ENCODE measurements at regions not wholly inside any gene's neighbourhood (a gene's known extent, or its start where the extent isn't known, plus 50 kb on each side); places are given as distances from the start of the nearest gene placed in this dataset.
"Not testable (repeated sequence)": the region's sequence is repeated elsewhere in the genome, so short reads cannot be mapped to it uniquely, and the experiment has no call there.

DNA sequence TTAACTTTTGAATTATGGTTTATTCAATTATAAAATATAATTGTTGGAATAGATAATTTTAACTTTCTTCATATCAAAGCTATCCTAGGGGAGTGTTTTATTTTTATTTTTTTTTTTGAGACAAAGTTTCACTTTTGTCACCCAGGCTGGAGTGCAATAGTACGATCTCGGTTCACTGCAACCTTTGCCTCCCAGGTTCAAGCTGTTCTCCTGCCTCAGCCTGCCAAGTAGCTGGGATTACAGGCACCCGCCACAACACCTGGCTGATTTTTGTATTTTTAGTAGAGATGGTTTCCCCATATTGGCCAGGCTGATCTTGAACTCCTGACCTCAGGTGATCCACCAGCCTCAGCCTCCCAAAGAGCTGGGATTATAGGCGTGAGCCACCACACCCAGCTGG is 489.0 kb upstream of the GRIN3A start:
- ATAC-seq; DNase-seq; intact Hi-C loops (cut with DNase I): not testable (repeated sequence)

DNA sequence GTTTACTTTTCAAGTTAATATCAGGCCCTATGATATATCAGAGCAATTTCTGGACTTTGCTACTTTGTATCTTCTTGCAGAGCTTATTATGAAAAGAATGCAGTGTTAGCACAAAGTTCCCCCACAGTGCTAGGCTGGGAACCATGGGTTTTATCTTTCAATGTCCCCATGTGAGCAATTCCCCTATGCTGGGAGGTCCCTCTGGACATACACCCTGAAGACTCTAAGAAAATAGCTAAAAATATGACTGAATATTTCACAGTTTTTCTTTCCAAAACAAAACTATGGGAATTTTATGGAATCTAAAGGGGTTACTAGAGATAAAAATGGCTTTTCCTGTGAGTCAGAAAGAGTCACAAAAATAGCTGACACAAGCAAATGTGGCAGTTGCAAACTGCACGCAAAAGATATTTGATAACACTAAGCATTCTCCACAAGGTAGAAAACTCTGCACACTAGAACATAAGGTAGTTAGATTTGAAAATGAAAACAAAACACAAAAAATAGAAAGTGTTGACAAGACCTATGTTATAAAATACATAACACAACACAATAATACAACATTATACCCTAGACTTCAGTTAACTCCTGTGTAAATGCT is 487.5 kb upstream of the GRIN3A start:
- ATAC-seq (no peak), DNase-seq (no peak)
- intact Hi-C loops (cut with DNase I): no loop called here

DNA sequence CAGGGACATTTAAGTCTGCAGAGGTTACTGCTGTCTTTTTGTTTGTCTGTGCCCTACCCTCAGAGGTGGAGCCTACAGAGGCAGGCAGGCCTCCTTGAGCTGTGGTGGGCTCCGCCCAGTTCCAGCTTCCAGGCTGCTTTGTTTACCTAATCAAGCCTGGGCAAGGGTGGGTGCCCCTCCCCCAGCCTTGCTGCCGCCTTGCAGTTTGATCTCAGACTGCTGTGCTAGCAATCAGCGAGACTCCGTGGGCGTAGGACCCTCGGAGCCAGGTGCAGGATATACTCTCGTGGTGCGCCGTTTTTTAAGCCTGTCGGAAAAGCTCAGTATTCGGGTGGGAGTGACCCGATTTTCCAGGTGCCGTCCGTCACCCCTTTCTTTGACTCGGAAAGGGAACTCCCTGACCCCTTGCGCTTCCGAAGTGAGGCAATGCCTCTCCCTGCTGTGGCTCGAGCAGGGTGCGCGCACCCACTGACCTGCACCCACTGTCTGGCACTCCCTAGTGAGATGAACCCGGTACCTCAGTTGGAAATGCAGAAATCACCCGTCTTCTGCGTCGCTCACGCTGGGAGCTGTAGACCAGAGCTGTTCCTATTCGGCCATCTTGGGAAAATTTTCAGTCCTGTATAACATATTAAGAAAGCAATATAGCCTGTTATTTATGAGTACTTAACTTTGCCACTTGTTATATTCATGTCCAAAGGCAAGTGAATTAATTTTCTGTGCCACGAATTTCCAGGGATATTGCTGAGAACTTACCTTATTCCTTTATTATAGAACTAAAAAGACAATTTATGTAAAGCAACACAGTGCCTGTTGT is 485.1 kb upstream of the GRIN3A start:
- DNase-seq; intact Hi-C loops (cut with DNase I); ATAC-seq: not testable (repeated sequence)

DNA sequence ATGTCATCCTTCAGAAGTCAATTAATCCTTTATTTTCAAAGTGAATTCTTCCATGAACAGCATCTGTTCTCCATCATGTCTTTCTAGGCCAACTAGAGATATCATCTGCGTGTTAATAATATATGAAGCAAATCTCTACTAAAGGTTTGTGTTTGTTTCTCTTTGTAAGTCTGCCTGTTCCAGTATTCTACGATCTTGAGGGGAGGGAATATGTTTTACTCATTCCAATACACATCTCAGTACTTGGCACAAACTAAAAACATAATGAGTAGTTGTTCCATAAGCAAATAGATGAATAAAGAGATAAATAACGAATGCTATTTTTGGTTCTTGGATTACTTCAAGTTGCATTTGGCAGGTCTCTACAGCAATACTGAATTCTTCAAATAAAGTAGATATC is 470.7 kb upstream of the GRIN3A start:
- DNase-seq (no peak), ATAC-seq (no peak)
- intact Hi-C loops (cut with DNase I): no loop called here

DNA sequence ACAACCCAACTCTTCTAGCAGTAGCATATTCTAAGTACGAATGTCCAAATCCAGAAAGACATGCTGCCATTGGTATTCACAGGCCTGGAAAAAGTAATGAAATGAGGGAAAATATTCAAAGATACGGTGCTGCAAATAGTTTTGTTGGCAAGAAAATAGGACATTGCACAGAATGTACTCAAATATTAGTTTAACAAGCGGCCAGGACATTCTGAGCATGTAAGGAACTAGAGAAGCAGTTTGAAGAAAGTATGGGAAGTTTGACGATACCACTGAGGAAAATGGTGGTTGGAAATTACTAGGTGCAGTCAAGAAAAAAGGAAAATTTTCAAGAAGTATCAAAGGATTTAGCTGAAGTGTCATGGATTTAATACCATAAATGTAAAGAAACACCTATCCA is 468.0 kb upstream of the GRIN3A start:
- DNase-seq (no peak), ATAC-seq (no peak)
- intact Hi-C loops (cut with DNase I): no loop called here

DNA sequence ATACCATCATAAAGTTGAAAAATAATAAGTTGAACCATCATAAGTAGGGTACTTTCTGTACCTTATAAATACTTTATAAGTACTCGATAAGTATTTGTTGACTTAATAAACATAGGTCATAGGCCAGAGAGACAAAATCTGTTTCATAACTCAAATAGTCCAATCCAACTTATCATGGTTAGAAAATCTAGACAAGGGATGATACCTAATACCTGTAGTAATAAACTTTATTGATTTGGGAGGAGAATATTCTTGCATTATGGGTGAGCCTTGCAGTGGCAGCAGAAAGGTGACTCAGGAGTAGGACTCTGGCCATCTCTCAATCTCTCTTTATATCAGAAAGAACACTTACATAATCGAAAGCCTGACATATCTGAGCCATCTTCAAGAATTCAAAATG is 466.8 kb upstream of the GRIN3A start:
- ATAC-seq: no peak
- DNase-seq: no peak
- intact Hi-C loops (cut with DNase I): no loop called here

DNA sequence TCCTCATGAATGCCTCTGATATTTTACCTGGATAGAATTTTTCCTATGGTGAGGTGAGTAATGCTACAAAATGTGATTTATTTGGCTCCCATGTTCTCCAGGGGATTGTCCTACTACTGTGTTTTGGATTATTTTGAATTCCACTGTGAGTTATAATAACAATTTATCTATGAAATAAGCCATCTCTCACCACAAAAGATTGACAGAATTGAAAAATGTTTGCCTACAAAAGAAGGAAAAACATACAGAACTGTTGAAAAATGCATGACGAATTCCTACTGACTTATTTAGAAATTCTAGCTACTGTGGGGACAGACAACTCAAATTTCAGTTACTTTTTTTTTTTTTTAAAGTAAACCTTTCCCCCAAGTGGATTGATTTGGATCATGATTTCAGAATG is 463.7 kb upstream of the GRIN3A start:
- ATAC-seq (no peak), DNase-seq (no peak)
- intact Hi-C loops (cut with DNase I): no loop called here

DNA sequence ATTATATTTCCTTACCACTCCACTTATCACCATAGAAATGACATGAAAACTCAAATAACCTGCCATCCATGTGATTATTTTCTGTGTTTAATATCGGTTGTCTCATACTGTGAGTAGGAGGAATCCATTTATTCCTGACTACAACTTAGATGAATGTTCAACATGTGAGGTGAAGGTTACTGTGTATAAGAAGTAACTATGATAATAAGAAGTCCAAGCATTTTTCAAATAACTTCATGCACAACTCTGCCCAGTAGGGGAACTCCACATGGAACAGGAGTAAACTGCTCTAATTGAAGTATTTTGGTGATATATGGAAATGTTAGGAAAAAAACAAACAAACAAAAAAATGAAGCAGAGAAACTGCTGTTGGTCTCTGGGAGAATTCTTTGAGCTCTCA is 447.5 kb upstream of the GRIN3A start:
- DNase-seq (no peak), ATAC-seq (peak in 1 of 2 donors; percentile 43)
- intact Hi-C loops (cut with DNase I): no loop called here

DNA sequence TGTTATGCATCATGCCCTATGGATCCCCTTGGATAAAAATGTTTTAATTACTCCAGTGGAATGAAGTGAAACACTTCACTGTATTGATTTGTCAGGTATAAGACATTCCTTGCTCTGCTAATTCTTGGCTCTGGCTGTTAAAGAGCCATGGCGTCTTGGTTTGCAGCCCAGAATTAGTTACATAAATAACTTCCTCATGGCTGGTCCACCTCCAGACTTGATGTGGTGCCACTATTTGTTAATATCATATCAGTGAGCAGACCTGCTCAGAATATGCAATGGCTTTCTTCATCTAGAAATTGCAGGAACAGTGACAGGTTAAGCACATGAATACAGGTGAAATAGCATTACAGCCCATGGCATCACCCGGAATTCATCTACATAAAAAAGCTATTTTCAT is 446.9 kb upstream of the GRIN3A start:
- no peak for DNase-seq
- intact Hi-C loops (cut with DNase I): no loop called here
- peak in 1 of 2 donors; percentile 53 for ATAC-seq

DNA sequence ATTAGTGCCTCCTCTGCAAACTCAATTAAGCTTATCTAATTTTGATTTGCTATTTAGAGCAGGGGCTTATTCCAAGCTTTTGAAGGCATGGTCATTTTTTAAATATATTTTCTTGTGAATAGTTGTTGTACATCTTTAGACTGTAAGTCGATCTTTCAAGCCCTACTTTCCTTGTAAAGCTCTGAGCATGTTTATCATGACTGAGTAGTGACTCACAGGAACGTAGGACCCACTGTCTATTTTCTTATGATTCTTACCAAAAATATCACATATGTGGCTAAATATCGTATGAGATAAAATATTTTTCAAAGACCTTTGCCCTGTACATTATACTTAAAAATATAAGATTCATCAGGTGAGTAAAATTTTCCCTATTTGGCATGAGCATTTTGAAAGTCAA is 440.4 kb upstream of the GRIN3A start:
- ATAC-seq: no peak
- intact Hi-C loops (cut with DNase I): no loop called here
- no peak for DNase-seq

DNA sequence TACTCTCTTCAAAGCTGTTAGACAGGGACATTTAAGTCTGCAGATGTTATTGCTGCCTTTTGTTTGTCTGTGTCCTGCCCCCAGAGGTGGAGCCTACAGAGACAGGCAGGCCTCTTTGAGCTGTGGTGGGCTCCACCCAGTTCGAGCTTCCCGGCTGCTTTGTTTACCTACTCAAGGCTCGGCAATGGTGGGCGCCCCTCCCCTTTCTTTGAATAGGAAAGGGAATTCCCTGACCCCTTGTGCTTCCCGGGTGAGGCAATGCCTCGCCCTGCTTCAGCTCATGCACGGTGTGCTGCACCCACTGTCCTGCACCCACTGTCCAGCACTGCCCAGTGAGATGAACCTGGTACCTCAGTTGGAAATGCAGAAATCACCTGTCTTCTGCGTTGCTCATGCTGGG is 435.8 kb upstream of the GRIN3A start:
- DNase-seq; ATAC-seq; intact Hi-C loops (cut with DNase I): not testable (repeated sequence)

DNA sequence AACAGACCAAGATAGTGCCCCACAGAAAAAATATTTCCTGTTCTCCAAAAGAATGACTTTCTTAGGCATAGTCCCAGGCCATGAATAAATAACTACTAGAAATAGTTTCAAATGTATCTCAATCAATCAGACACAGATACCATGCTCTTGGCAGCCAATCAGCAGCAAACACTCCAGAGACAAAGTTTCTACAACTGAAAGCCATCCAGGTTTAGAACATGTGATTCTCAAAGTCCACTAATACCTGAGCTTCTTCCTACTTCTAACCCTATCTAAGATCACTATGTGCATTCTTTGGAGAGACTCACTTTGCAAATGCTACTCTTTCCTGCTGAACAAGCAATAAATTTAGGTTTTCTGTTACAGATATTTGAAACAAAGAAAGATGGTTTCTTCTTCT is 425.8 kb upstream of the GRIN3A start:
- no peak for DNase-seq
- intact Hi-C loops (cut with DNase I): no loop called here
- ATAC-seq: no peak

DNA sequence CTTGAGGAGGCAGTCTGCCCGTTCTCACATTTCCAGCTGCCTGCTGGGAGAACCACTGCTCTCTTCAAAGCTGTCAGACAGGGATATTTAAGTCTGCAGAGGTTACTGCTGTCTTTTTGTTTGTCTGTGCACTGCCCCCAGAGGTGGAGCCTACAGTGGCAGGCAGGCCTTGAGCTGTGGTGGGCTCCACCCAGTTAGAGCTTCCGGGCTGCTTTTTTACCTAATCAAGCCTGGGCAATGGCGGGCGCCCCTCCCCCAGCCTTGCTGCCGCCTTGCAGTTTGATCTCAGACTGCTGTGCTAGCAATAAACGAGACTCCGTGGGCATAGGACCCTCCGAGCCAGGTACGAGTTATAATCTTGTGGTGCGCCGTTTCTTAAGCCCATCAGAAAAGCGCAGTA is 414.6 kb upstream of the GRIN3A start:
- ATAC-seq; intact Hi-C loops (cut with DNase I); DNase-seq: not testable (repeated sequence)

DNA sequence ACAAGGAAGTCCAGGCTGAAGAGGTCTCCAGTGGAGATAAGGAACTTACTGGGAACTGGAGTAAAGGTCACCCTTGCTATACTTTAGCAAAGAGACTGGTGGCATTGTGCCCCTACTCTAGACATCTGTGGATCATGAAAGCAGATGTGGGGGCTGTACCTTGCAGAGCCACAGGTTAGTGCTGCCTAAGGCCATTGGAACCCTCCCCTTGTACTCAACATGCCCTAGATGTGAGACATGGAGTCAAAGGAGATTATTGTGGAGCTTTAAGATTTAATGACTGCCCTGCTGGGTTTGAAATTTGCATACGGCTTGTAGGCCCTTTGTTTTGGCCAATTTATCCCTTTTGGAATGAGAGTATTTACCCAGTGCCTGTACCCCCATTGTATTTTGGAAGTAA is 397.3 kb upstream of the GRIN3A start:
- no peak for ATAC-seq
- intact Hi-C loops (cut with DNase I): no loop called here

DNA sequence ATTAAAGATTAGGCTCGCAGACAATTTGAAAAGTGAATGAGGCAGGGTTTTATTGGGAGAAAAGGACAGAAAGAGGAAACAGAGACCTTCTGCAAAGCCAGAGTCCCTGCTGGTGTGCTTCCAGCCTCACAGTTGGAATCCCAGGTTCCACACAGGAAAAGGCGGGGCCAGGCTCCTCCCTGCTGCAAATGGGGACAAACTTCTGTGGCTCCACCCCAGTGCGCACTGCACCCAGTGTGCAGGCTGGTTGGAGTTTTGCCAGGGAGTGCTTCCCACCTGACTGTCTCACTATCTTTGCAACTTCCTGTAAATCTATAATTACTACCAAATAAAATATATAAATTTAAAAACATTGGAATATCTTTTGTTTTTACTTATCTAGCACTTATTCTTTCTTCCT is 386.0 kb upstream of the GRIN3A start:
- no peak for ATAC-seq
- intact Hi-C loops (cut with DNase I): no loop called here
- no peak for DNase-seq

More for the DNA sequence above, 397.3 kb upstream of the GRIN3A start:
- DNase-seq: no peak

DNA sequence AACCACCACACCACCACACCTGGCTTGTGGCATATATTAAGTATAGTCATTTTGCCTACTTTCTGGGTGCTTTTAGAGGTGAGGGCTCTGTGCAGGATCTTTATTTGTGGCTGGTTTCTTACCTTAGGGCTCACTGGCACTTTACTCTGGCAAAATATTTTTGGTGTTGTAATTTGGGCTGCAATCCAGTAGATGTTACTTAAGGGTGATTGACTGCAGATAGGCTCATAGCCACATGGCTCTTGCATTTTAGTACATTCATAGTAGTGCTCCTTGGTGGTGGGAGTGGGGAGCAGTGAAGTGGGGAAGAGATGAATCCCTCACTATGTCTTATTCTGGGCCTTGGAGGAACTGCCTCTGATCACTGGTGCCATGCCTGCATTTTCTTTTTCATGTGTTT is 376.1 kb upstream of the GRIN3A start:
- intact Hi-C loops (cut with DNase I): no loop called here
- no peak for ATAC-seq
- no peak for DNase-seq

DNA sequence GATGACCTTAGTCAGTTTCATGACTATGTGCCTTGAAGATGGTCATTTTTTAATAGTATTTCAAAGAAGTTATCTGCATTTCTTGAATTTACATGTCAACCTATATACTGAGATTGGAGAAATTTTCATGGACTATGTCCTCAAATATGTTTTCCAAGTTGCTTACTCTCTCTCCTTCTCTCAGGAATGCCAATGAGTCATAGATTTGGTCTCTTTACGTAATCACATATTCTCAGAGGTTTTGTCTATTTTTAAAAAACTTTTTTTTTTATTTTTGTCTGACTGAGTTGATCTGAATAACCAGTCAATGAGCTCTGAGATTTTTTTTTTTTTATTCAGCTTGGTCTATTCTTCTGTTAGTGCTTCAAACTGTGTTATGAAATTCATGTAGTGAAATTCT is 374.7 kb upstream of the GRIN3A start:
- DNase-seq: no peak
- no peak for ATAC-seq
- intact Hi-C loops (cut with DNase I): no loop called here

DNA sequence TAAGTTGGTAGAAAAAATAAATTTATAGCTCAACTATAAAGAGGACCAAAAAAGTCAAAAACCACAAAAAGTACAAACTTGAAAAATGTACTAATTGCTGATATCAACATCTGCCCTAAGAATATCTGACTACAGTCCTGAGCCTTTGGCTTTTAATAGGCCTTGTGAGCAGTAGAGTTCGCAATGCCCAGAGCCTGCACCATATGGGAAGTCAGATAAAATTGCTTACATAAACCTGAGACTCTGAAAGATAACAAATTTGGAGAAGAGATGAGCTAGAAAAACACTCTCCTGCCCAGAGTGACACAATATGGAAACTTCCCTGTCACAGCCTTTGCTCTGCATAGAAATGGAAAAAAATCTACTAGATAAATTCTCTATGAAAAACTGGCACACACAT is 368.0 kb upstream of the GRIN3A start:
- intact Hi-C loops (cut with DNase I): no loop called here
- no peak for ATAC-seq
- DNase-seq: no peak

DNA sequence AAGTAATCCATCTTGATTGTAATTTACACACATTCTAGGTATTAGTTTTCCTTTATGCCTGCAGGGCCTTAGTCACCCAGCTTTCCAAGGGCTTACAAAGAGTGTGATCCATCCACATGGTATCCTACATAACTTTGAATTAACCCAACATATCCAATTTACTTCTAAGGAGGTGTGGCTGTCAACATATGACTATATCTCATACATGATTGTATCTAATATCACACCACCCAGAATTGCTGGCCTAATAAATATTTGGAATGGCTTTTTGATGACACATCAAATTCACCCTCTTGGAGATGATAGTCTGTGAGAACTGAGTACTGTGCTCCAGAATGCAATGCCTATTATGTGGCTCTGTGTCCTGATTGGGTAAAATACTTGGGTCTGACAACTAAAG is 363.3 kb upstream of the GRIN3A start:
- ATAC-seq (no peak), DNase-seq (no peak)
- intact Hi-C loops (cut with DNase I): no loop called here

DNA sequence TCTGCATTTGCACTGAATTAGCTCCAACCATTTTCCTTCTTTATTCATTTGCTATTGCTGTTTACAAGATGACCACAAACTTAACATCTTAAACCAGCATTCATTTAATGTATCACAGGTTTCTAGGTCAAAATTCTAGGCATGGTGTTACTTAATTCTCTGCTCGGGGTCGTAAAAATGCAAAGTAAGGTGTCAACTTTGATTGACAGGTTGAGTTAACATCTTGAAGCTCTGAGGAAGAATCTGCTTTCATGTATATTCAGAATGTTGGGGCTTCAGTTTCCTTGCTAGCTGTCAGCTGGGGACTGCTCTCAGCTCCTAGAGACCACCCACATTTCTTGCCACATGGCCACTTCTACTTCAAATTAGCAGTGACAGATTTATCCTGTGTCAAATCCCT is 348.7 kb upstream of the GRIN3A start:
- no peak for DNase-seq
- ATAC-seq: no peak
- intact Hi-C loops (cut with DNase I): no loop called here

DNA sequence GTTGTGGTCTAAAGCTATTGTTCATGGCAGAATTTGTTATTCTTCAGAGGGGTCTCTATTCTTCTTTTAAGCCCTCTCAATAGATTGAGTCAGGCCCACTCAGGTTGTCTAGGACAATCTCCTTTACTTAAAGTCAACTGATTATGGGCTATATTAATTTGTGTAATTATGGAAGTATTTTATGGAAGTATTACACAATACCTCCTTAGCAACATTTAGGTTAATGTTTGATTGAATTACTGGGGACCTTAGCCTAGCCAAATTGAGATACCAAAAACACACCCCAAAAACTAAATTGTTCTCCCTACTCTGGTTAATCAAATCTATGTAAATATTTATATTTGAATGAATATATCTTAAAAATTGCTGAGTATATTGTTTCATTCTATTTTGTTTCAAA is 347.1 kb upstream of the GRIN3A start:
- no peak for DNase-seq
- intact Hi-C loops (cut with DNase I): no loop called here
- no peak for ATAC-seq
